ENCODE measurements at regions not wholly inside any gene's neighbourhood (a gene's known extent, or its start where the extent isn't known, plus 50 kb on each side); places are given as distances from the start of the nearest gene placed in this dataset.

DNA sequence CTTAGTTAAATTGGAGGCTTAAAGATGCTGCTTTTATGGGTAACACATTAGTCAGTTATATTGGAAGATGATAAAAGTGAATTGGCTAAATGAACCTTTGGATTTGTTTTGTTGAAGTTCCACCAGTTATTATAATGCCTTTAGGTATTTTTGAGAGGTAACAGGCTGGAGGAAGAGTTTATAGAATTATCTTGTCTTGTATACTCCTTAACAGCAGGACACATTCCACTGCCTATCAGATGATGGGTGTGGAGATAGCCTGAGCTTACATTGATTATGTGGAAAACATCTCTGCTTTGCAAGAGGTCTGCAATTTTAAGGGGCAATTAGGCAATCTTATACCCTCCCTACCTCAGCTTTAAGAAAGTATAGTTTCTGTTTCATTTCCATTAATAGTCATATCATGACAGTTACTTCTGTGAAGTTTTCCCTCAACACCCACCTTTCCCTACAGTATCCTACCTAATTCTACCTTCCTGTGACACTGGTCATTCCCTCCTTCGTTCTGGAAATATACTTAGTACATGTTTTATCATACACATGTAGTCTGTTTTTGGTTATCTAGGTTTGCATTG is 403.7 kb upstream of the SPRED2 start:
- CTCF ChIA-PET (ENCODE audit: partially characterized antibody): no interaction called here
- Mint-ChIP-seq H3K4me1 (no peaks in the 10 kb centered on the region), H3K9me3 (peaks cover 0 to 3% (median under 1%) of the 10 kb centered on the region in 8 donors), H3K27ac (no peak overlapping the region), H3K27me3 (peaks cover 0 to 2% of the 10 kb centered on the region in 2 donors), H3K4me3 (no peak overlapping the region), H3K36me3 (no peaks in the 10 kb centered on the region)
- Histone ChIP-seq H3K36me3 (ENCODE audit: insufficient read depth, low read length) (no peaks in the 10 kb centered on the region), H3K9me3 (ENCODE audit: control insufficient read depth in 1 of 2, low read length in 2 of 2) (no peaks in the 10 kb centered on the region), H3K4me3 (ENCODE audit: low read length in 2 of 2) (no peak overlapping the region), H3K27me3 (ENCODE audit: insufficient read depth, low read length) (no peaks in the 10 kb centered on the region), H3K27ac (ENCODE audit: low read depth, low read length) (no peak overlapping the region), H3K4me1 (ENCODE audit: insufficient read depth, low read length) (no peaks in the 10 kb centered on the region)
- POLR2A ChIA-PET (ENCODE audit: partially characterized antibody): no interaction called here
- intact Hi-C loops (cut with micrococcal nuclease): no loop called here
- no peak for DNase-seq

DNA sequence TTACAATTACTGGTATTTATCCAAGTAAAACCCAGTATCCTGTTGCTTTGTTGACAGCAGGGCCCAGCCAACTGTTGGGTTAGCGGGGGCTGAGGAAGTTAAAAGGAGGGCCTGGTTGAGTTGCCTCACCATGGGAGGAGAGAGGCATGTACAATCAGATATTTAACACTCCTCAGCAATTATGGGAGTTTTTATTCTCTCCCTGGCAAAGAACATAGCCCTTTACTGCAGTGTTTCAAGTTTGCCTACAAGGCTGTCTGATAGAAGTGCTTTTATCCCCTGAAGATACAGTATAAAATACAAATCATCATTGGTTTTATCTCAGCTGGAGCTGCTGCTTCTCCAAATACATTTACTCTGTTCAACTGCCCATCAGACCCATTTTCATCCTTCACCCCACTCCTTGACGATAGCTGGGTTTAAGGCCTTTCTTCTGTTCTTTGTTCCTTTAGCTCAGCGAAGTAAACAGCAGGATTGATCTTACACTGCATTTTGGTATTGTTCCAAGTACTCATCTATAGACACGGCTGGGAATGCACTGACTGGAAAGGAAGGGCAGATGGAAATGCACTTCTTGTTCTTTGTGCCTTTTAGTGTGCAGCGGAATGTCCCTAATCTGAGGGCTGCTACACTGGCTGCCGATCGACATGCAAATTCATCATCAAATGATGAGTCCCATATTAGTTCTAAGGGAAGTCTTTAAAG is 402.5 kb upstream of the SPRED2 start:
- Mint-ChIP-seq H3K27ac (no peak overlapping the region), H3K36me3 (no peaks in the 10 kb centered on the region), H3K4me1 (no peaks in the 10 kb centered on the region), H3K4me3 (no peak overlapping the region), H3K9me3 (peaks cover 0 to 5% (median 1%) of the 10 kb centered on the region in 8 donors), H3K27me3 (peaks cover 0 to 2% of the 10 kb centered on the region in 2 donors)
- no peak overlapping the region for H3K27ac ChIP-seq (ENCODE audit: low read depth, low read length)
- no peak overlapping the region for H3K4me3 ChIP-seq (ENCODE audit: low read length in 2 of 2)
- no peaks in the 10 kb centered on the region for H3K9me3 ChIP-seq (ENCODE audit: control insufficient read depth in 1 of 2, low read length in 2 of 2)
- CTCF ChIA-PET (ENCODE audit: partially characterized antibody): no interaction called here
- H3K36me3 ChIP-seq (ENCODE audit: insufficient read depth, low read length): no peaks in the 10 kb centered on the region
- intact Hi-C loops (cut with micrococcal nuclease): no loop called here
- H3K27me3 ChIP-seq (ENCODE audit: insufficient read depth, low read length): no peaks in the 10 kb centered on the region
- POLR2A ChIA-PET (ENCODE audit: partially characterized antibody): no interaction called here
- DNase-seq: no peak
- no peaks in the 10 kb centered on the region for H3K4me1 ChIP-seq (ENCODE audit: insufficient read depth, low read length)

DNA sequence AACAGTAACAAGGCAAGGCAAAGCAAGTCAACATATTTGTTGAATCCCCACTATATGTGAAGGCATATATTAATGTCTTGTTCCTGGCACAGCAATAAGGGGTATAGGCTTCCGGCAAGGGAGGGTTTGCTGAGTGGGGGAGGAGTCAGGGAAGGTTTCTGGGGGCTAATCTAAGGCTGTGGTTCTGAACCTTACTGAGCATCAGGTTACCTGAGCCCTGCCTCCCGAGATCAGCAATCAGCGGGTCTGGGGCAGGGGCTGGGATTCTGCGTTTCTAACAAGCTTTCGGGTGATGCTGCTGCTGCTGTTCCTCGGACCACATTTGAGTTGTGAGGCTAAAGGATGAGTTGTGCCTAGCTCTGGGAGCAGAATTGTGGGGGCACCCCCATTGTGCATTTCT is 401.7 kb upstream of the SPRED2 start:
- Histone ChIP-seq H3K27ac (ENCODE audit: low read depth, low read length) (no peak overlapping the region), H3K4me1 (ENCODE audit: insufficient read depth, low read length) (no peaks in the 10 kb centered on the region), H3K27me3 (ENCODE audit: insufficient read depth, low read length) (no peaks in the 10 kb centered on the region), H3K36me3 (ENCODE audit: insufficient read depth, low read length) (no peaks in the 10 kb centered on the region), H3K4me3 (ENCODE audit: low read length in 2 of 2) (no peak overlapping the region), H3K9me3 (ENCODE audit: control insufficient read depth in 1 of 2, low read length in 2 of 2) (no peaks in the 10 kb centered on the region)
- intact Hi-C loops (cut with micrococcal nuclease): no loop called here
- H3K9me3 Mint-ChIP-seq: peaks cover 0 to 5% (median 2%) of the 10 kb centered on the region in 8 donors
- ChIA-PET CTCF (ENCODE audit: partially characterized antibody) (no interaction called here), POLR2A (ENCODE audit: partially characterized antibody) (no interaction called here)
- peaks cover 0 to 4% of the 10 kb centered on the region in 2 donors for H3K27me3 Mint-ChIP-seq
- no peaks in the 10 kb centered on the region for H3K36me3 Mint-ChIP-seq
- DNase-seq: no peak
- no peak overlapping the region for H3K4me3 Mint-ChIP-seq
- H3K27ac Mint-ChIP-seq: no peak overlapping the region
- H3K4me1 Mint-ChIP-seq: no peaks in the 10 kb centered on the region

DNA sequence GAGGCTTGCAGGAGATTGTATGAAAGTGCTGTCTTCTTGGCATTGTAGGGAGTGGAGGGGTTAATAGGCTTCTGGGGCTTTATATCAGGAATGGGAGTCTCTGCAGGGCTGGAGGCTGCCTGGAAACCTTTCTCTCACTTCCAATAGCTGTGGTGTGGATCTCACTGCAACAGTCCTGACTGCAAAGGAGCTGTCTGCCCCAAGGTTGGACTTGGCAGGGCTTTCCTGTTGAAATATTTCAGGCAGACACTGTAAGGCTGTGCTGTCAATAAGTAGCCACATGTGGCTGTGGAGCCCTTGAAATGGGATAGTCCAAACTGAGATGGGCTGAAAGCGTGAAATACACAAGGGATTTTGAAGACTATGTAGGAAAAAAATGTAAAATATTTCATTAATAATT is 399.1 kb upstream of the SPRED2 start:
- no peak for DNase-seq
- CTCF ChIA-PET (ENCODE audit: partially characterized antibody): no interaction called here
- no peaks in the 10 kb centered on the region for H3K4me1 Mint-ChIP-seq
- no peaks in the 10 kb centered on the region for H3K36me3 ChIP-seq (ENCODE audit: insufficient read depth, low read length)
- H3K27me3 Mint-ChIP-seq: peaks cover 0 to 5% of the 10 kb centered on the region in 2 donors
- no peaks in the 10 kb centered on the region for H3K9me3 ChIP-seq (ENCODE audit: control insufficient read depth in 1 of 2, low read length in 2 of 2)
- H3K27me3 ChIP-seq (ENCODE audit: insufficient read depth, low read length): no peaks in the 10 kb centered on the region
- H3K9me3 Mint-ChIP-seq: peaks cover 0 to 6% (median 3%) of the 10 kb centered on the region in 8 donors
- no peaks in the 10 kb centered on the region for H3K4me1 ChIP-seq (ENCODE audit: insufficient read depth, low read length)
- no peak overlapping the region for H3K4me3 ChIP-seq (ENCODE audit: low read length in 2 of 2)
- no peak overlapping the region for H3K27ac Mint-ChIP-seq
- POLR2A ChIA-PET (ENCODE audit: partially characterized antibody): no interaction called here
- H3K27ac ChIP-seq (ENCODE audit: low read depth, low read length): no peak overlapping the region
- intact Hi-C loops (cut with micrococcal nuclease): no loop called here
- no peaks in the 10 kb centered on the region for H3K36me3 Mint-ChIP-seq
- H3K4me3 Mint-ChIP-seq: no peak overlapping the region

DNA sequence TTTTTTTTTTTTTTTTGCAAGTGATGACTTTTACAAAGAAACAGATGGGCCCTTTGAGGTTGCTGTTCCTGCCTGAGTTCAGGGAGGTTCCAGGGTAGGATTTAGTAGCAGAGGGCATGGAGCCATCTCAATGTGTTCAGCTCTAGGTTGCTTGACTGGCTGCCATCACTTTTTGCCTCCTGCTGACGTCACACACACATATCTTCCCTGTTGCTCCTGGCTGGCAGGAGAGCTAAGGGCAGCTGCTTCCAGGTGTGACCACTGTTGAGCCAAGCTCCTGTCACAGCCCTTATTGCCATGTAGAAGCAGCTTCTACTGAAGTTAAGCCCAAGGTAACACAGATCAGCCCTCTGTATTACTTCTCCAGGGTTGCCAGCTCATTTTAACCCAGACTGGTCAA is 394.2 kb upstream of the SPRED2 start:
- Mint-ChIP-seq H3K4me1 (no peaks in the 10 kb centered on the region), H3K4me3 (no peak overlapping the region), H3K9me3 (peaks cover 0 to 7% (median 3%) of the 10 kb centered on the region in 8 donors), H3K27ac (no peak overlapping the region), H3K36me3 (no peaks in the 10 kb centered on the region), H3K27me3 (peaks cover 0 to 5% of the 10 kb centered on the region in 2 donors)
- Histone ChIP-seq H3K4me3 (ENCODE audit: low read length in 2 of 2) (no peak overlapping the region), H3K27ac (ENCODE audit: low read depth, low read length) (no peak overlapping the region), H3K4me1 (ENCODE audit: insufficient read depth, low read length) (no peaks in the 10 kb centered on the region), H3K36me3 (ENCODE audit: insufficient read depth, low read length) (no peaks in the 10 kb centered on the region), H3K9me3 (ENCODE audit: control insufficient read depth in 1 of 2, low read length in 2 of 2) (peaks cover 0 to 2% of the 10 kb centered on the region in 2 donors), H3K27me3 (ENCODE audit: insufficient read depth, low read length) (no peaks in the 10 kb centered on the region)
- DNase-seq: no peak
- ChIA-PET CTCF (ENCODE audit: partially characterized antibody) (no interaction called here), POLR2A (ENCODE audit: partially characterized antibody) (no interaction called here)
- intact Hi-C loops (cut with micrococcal nuclease): no loop called here

DNA sequence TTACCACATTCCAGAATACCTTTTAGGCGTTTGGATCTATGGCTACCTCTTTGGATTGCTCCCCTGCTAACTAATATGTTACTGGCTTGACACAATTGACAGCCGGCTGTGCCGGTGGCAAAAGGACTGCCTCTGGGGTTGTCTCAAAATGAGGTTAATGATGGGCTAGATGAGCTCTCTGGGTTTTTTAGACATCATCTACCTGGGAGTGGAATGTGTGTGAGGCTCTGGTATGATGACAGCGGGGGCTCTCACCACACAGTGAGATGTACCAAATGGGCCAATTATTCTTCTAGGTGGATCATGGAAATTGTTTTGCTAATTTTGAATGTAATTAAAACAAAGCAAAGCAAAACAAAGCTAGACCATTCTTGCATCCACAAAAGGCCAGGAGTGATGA is 391.1 kb upstream of the SPRED2 start:
- H3K27ac ChIP-seq (ENCODE audit: low read depth, low read length): no peak overlapping the region
- CTCF ChIA-PET (ENCODE audit: partially characterized antibody): no interaction called here
- intact Hi-C loops (cut with micrococcal nuclease): no loop called here
- POLR2A ChIA-PET (ENCODE audit: partially characterized antibody): no interaction called here
- no peaks in the 10 kb centered on the region for H3K36me3 ChIP-seq (ENCODE audit: insufficient read depth, low read length)
- H3K4me1 Mint-ChIP-seq: no peaks in the 10 kb centered on the region
- no peak overlapping the region for H3K4me3 ChIP-seq (ENCODE audit: low read length in 2 of 2)
- H3K27me3 Mint-ChIP-seq: no peaks in the 10 kb centered on the region
- H3K9me3 ChIP-seq (ENCODE audit: control insufficient read depth in 1 of 2, low read length in 2 of 2): peaks cover 0 to 2% of the 10 kb centered on the region in 2 donors
- no peak overlapping the region for H3K27ac Mint-ChIP-seq
- DNase-seq: no peak
- H3K4me1 ChIP-seq (ENCODE audit: insufficient read depth, low read length): no peaks in the 10 kb centered on the region
- no peaks in the 10 kb centered on the region for H3K27me3 ChIP-seq (ENCODE audit: insufficient read depth, low read length)
- peaks cover 0 to 4% (median 1%) of the 10 kb centered on the region in 8 donors for H3K9me3 Mint-ChIP-seq
- H3K4me3 Mint-ChIP-seq: no peak overlapping the region
- H3K36me3 Mint-ChIP-seq: no peaks in the 10 kb centered on the region

DNA sequence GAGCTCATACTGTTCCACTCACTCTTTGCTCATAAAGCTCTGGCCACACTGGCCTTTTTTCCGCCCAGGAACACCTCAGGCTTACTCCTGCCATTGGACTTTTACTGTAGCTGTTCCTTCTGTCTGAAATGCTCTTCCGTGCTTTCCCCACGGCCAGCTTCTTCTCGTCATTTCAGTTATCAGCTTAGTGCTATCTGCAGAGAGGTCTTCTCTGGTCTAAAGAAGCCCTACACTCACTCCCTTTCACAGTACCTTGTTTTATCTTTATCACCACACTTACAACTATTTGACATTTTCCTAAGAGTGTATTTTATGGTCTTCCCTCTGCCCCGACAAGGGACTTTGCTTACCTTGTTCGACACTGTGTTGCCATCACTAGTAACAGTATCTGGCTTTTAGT is 388.1 kb upstream of the SPRED2 start:
- H3K27ac Mint-ChIP-seq: no peak overlapping the region
- no peaks in the 10 kb centered on the region for H3K36me3 Mint-ChIP-seq
- no peak overlapping the region for H3K4me3 Mint-ChIP-seq
- Histone ChIP-seq H3K27ac (ENCODE audit: low read depth, low read length) (no peak overlapping the region), H3K9me3 (ENCODE audit: control insufficient read depth in 1 of 2, low read length in 2 of 2) (peaks cover 0 to 2% of the 10 kb centered on the region in 2 donors), H3K4me1 (ENCODE audit: insufficient read depth, low read length) (no peaks in the 10 kb centered on the region), H3K4me3 (ENCODE audit: low read length in 2 of 2) (no peak overlapping the region), H3K36me3 (ENCODE audit: insufficient read depth, low read length) (no peaks in the 10 kb centered on the region), H3K27me3 (ENCODE audit: insufficient read depth, low read length) (no peaks in the 10 kb centered on the region)
- intact Hi-C loops (cut with micrococcal nuclease): no loop called here
- peaks cover 0 to 2% (median 0%) of the 10 kb centered on the region in 8 donors for H3K9me3 Mint-ChIP-seq
- ChIA-PET POLR2A (ENCODE audit: partially characterized antibody) (no interaction called here), CTCF (ENCODE audit: partially characterized antibody) (no interaction called here)
- H3K27me3 Mint-ChIP-seq: no peaks in the 10 kb centered on the region
- no peak for DNase-seq
- no peaks in the 10 kb centered on the region for H3K4me1 Mint-ChIP-seq

Measured in CD4-positive, alpha-beta memory T cell (primary cell).